Ramos (cell line): ENCODE measurements at regions not wholly inside any gene's neighbourhood (a gene's known extent, or its start where the extent isn't known, plus 50 kb on each side); places are given as distances from the start of the nearest gene placed in this dataset.
"Not testable (repeated sequence)": the region's sequence is repeated elsewhere in the genome, so short reads cannot be mapped to it uniquely, and the experiment has no call there.

ENCODE experiments used
- in situ Hi-C: fragments of 300-500 bp; cut with MboI; formaldehyde crosslinking; loops from one replicate; pipeline ENCODE4 v1.14.3; 2022; ENCODE audit warnings: low sequenced_read_pairs; ENCODE audit not compliant: unreplicated experiment

DNA sequence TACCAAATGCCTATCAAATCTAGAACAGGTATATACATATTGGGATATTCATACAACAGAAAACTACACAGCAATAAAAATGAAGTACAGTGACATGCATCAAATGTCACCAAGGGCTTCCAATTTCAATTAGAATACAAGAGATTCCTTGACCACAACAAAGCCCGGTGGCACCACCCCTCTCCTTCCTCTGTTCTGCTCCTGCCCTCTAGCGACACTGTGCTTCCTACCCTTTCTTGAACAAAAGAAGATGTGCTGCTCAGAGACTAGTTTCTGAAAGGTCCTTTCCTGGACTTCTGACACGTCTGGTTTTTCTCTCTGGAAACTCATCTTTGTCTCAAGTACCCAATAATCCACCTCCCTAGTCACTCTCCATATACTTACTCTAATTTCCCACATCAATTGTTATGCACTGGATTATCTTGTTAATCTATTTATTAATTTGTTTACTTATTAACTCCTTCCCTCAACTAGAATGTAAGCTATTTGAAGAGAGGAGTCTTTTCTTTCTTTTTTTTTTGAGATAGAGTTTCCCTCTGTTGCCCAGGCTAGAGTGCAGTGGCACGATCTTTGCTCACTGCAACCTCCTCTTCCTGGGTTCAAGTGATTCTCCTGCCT, 70.4 kb upstream of the CTSV start:
- in situ Hi-C loops, result loop anchor here (10.0 kb wide), 1 partner anchor 255 kb away; the partner anchor contains the start of gene ZNF782

DNA sequence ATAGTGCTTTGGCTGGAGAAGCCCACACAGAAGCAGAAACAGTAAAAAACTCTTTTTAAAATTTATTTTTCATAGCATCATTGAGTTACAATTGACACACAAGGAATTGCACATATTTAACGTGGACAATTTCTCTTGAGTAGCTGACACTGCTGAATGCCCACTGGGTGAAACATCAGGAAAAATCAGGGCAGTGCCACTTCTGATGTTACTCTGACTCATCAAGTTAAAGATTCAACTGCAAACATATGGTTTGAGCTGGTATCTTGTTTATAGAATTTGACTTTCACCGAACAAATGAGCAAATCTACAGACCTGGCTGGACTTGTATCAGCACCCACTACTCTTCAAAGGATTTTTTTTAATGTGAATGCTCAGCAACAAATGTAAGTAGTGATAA, 66.3 kb upstream of the CTSV start:
- in situ Hi-C loops, result loop anchor here (10.0 kb wide), 1 partner anchor 250 kb away; the partner anchor contains the start of gene ZNF782

DNA sequence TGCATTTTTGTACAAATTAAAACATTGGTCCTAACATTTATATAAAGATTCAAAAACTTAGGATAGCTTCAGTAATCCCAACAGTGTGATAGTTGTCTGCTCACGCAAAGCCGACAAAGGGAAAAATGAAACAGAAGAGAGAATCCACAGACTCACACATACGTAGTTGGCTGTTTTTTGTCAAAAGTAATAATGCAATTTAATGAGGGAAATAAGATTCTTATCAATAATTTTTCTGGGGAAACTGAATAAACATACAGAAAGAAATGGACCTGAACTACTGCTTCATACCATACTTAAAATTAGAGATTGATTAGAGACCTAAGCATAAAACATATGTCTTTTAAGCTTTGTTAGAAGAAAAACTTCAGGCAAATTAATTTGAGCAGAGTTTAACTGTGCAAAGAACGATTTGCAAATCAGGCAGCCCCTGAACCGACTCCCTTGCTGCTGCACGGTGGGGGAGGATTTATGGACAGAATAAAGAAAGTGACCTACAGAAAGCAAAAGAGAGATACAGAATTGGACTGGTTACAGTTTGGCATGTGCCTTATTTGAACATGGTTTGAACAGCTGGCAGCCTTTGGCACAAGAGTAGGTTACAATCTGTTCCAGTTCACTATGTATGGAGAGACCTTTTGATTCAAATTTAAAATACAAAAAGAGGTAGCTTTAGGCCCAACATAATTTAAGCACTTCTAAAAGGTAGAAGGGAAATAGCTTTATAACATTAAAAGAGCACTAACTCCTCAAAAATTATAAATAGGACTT, 64.9 kb upstream of the CTSV start:
- in situ Hi-C loops, result loop anchor here (10.0 kb wide), 1 partner anchor 249 kb away; the partner anchor contains the start of gene ZNF782

DNA sequence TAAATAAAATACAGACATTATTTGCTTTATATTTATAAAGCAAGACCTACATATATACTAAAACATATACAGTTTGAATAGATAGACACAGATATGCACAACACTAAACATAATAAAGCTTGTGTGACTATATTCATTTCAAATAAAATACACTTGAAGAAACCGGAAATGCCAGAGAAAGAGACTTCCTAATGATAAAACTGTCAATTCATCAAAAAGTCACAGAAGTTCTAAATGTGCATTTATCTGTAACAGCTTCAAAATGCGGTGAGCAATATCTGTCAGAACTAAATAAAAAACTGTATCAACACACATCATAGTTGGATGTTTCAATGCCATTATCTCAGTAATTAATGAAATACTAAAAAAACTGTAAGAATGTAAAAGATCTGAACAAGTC, 60.6 kb upstream of the CTSV start:
- in situ Hi-C loops, result not testable (repeated sequence)

DNA sequence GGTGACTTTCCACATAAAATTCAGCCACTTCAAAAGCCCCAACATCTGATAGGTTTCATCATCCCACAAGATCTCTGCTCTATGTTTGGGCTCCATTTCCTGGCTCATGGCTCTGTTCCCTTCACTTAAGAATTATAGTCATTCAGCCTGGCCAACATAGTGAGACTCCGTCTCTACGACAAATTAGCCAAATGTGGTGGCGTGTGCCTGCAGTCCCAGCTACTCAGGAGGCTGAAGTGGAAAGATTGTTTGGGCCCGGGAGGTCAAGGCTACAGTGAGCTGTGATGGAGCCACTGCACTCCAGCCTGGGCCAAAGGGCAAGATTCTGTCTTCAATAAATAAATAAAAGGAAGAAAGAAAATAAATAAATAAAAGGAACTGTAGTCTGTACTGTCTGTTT, 57.9 kb upstream of the CTSV start:
- in situ Hi-C loops, result no loop called here

DNA sequence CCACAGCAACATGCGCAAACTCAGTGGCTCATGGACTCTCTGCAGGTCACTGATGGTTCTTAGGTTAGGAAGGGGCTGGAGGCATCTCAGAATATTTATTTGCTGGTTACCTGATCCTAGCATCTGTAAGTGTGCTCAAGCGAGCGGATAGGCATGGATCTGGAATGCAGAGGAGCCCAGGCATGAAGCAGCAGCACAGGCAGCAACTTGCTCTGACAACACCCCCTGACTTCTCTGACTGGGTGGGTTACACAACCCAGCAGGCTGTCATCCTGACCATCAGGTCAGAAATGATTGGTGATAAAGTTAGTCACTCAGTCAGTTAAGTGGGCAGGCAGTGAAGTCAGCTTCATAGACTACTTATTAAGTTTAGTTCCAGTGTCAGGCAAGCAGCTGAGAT, 50.4 kb upstream of the CTSV start:
- in situ Hi-C loops, result not testable (repeated sequence)
